ENCODE measurements at regions not wholly inside any gene's neighbourhood (a gene's known extent, or its start where the extent isn't known, plus 50 kb on each side); places are given as distances from the start of the nearest gene placed in this dataset.

GRCh38 chr1:108028841-108029388 lies 63.9 kb upstream of the VAV3 start:
- in situ Hi-C loops (cut with HindIII; ENCODE audit: low pct_ligation_motif_present, low pct_unique_long_range_greater_than_20kb, low sequenced_read_pairs): no loop called here

GRCh38 chr1:108027389-108027788 lies 62.4 kb upstream of the VAV3 start:
- DNase-seq: no peak
- in situ Hi-C loops (cut with HindIII; ENCODE audit: low pct_ligation_motif_present, low pct_unique_long_range_greater_than_20kb, low sequenced_read_pairs): no loop called here

More at GRCh38 chr1:108028841-108029388, 63.9 kb upstream of the VAV3 start:
- no peak for DNase-seq

GRCh38 chr1:108017698-108018097 lies 52.7 kb upstream of the VAV3 start:
- DNase-seq: no peak
- in situ Hi-C loops (cut with HindIII; ENCODE audit: low pct_ligation_motif_present, low pct_unique_long_range_greater_than_20kb, low sequenced_read_pairs): no loop called here

GRCh38 chr1:108016451-108016920 lies 51.5 kb upstream of the VAV3 start:
- in situ Hi-C loops (cut with HindIII; ENCODE audit: low pct_ligation_motif_present, low pct_unique_long_range_greater_than_20kb, low sequenced_read_pairs): no loop called here
- peak; percentile 70 for DNase-seq
